H1 (cell line): ENCODE measurements at regions not wholly inside any gene's neighbourhood (a gene's known extent, or its start where the extent isn't known, plus 50 kb on each side); places are given as distances from the start of the nearest gene placed in this dataset.
"Not testable (repeated sequence)": the region's sequence is repeated elsewhere in the genome, so short reads cannot be mapped to it uniquely, and the experiment has no call there.

Experiments used
- CTCF ChIA-PET: fragments of 300-600 bp; sonication (Branson Sonifier 250); formaldehyde crosslinking; loops from one replicate; lab custom pipeline; 2021; ENCODE audit not compliant: partially characterized antibody; lab: Charles Lee
- POLR2A ChIA-PET: fragments of 300-600 bp; sonication (Branson Sonifier 250); formaldehyde crosslinking; loops from one replicate; lab custom pipeline; 2021; ENCODE audit warnings: inconsistent platforms; ENCODE audit not compliant: partially characterized antibody; lab: Charles Lee
- DNase-seq, 2 experiments: peaks; one replicate each; pipeline versions ENCODE4 v3.0.0 to v3.0.0-alpha.2; 2010 to 2022; ENCODE audit warnings: low spot score in 2 of 2, low read depth in 1 of 2, mixed read lengths in 1 of 2
- FAIRE-seq: peaks from 2 replicates; lab custom pipeline; 2011; peaks lifted over from hg19 to GRCh38; lab: Jason Lieb, UNC
- H2AFZ ChIP-seq: 2 replicates; pipeline ENCODE4 v1.8.1; 2012; ENCODE audit warnings: low read length, inconsistent platforms
- H2AK5ac ChIP-seq: 2 replicates; pipeline ENCODE4 v1.6.1; 2013; ENCODE audit warnings: low read depth, low read length
- H2BK120ac ChIP-seq: replicated peaks from 2 replicates; pipeline ENCODE3; 2013; ENCODE audit warnings: low read depth, low read length, inconsistent platforms
- H2BK12ac ChIP-seq: 2 replicates; pipeline ENCODE4 v1.6.1; 2013; ENCODE audit warnings: low read depth, low read length
- H2BK15ac ChIP-seq: 2 replicates; pipeline ENCODE4 v1.6.1; 2013; ENCODE audit warnings: low read length
- H2BK20ac ChIP-seq: 2 replicates; pipeline ENCODE4 v1.6.1; 2013; ENCODE audit warnings: low read length
- H2BK5ac ChIP-seq: 2 replicates; pipeline ENCODE4 v1.6.1; 2013; ENCODE audit warnings: low read depth, low read length
- H3K14ac ChIP-seq: 2 replicates; pipeline ENCODE4 v1.6.1; 2013; ENCODE audit warnings: inconsistent platforms; ENCODE audit not compliant: insufficient read length
- H3K18ac ChIP-seq: 2 replicates; pipeline ENCODE4 v1.6.1; 2013; ENCODE audit warnings: low read length; ENCODE audit errors: extremely low read depth
- H3K23ac ChIP-seq: 2 replicates; pipeline ENCODE4 v1.6.1; 2013; ENCODE audit warnings: inconsistent platforms; ENCODE audit not compliant: insufficient read length
- H3K23me2 ChIP-seq: 2 replicates; pipeline ENCODE4 v1.6.1; 2013; ENCODE audit warnings: low read depth, low read length
- H3K27ac ChIP-seq: 2 replicates; pipeline ENCODE4 v1.6.1; 2011; ENCODE audit warnings: low read depth, low read length, inconsistent platforms
- H3K27me3 ChIP-seq, 4 experiments: replicated peaks in 1 of 4; 1 replicate in 1 of 4; 2 replicates in 3 of 4; pipeline versions ENCODE4 v1.6.1 to v1.8.1; 2011 to 2013; ENCODE audit warnings: low read length in 3 of 4, mild to moderate bottlenecking in 3 of 4, inconsistent platforms in 2 of 4, mixed read lengths in 2 of 4, moderate library complexity in 1 of 4; ENCODE audit not compliant: control insufficient read depth in 3 of 4, insufficient read depth in 3 of 4; ENCODE audit errors: extremely low read depth in 1 of 4
- H3K36me3 ChIP-seq, 4 experiments: 2 replicates each; pipeline versions ENCODE4 v1.6.1 to v1.8.1; 2011 to 2013; ENCODE audit warnings: mild to moderate bottlenecking in 4 of 4, low read length in 3 of 4, moderate library complexity in 2 of 4, control low read depth in 1 of 4, inconsistent platforms in 1 of 4; ENCODE audit not compliant: insufficient read depth in 4 of 4, control insufficient read depth in 2 of 4
- H3K4ac ChIP-seq: replicated peaks from 2 replicates; pipeline ENCODE3; 2013; ENCODE audit warnings: low read length, low read depth, mixed read lengths, inconsistent platforms; ENCODE audit not compliant: insufficient read length
- H3K4me1 ChIP-seq, 4 experiments: replicated peaks in 1 of 4; 1 replicate in 1 of 4; 2 replicates in 3 of 4; pipeline versions ENCODE4 v1.6.1 to v1.8.1; 2011 to 2013; ENCODE audit warnings: low read length in 3 of 4, inconsistent platforms in 2 of 4, mixed read lengths in 1 of 4; ENCODE audit not compliant: insufficient read depth in 4 of 4, control insufficient read depth in 3 of 4
- H3K4me2 ChIP-seq, 2 experiments: 2 replicates each; pipeline versions ENCODE4 v1.6.1 to v1.8.1; 2011 to 2013; ENCODE audit warnings: low read depth in 2 of 2, low read length in 2 of 2, control low read depth in 1 of 2, inconsistent platforms in 1 of 2, mild to moderate bottlenecking in 1 of 2; ENCODE audit not compliant: insufficient read depth in 1 of 2
- H3K4me3 ChIP-seq, 4 experiments: fragments of 200-600, 300-600 bp in 1 of 4; sonication (generic), shearing (Covaris generic), sonication (Bioruptor Twin) in 1 of 4; 2 replicates each; pipeline versions ENCODE4 v1.5.1 to v1.8.1; 2011 to 2016; ENCODE audit warnings: low read length in 4 of 4, low read depth in 3 of 4, control low read depth in 2 of 4, inconsistent platforms in 2 of 4, mild to moderate bottlenecking in 2 of 4, mixed read lengths in 1 of 4, moderate library complexity in 1 of 4; ENCODE audit not compliant: insufficient read depth in 2 of 4; ENCODE audit errors: extremely low read depth in 1 of 4
- H3K56ac ChIP-seq: replicated peaks from 2 replicates; pipeline ENCODE3; 2013; ENCODE audit warnings: low read depth, mild to moderate bottlenecking, mixed read lengths, low read length, inconsistent platforms; ENCODE audit not compliant: insufficient read length
- H3K79me1 ChIP-seq: 2 replicates; pipeline ENCODE4 v1.6.1; 2013; ENCODE audit warnings: low read depth, low read length, control low read depth
- H3K79me2 ChIP-seq, 2 experiments: 2 replicates each; pipeline versions ENCODE4 v1.6.1 to v1.8.1; 2012 to 2013; ENCODE audit warnings: low read length in 2 of 2, mild to moderate bottlenecking in 2 of 2, inconsistent platforms in 1 of 2; ENCODE audit not compliant: insufficient read depth in 2 of 2, control insufficient read depth in 1 of 2
- H3K9ac ChIP-seq, 4 experiments: replicated peaks in 1 of 4; 1 replicate in 1 of 4; 2 replicates in 3 of 4; pipeline versions ENCODE4 v1.6.1 to v1.8.1; 2011 to 2013; ENCODE audit warnings: low read depth in 3 of 4, low read length in 3 of 4, control low read depth in 2 of 4, mild to moderate bottlenecking in 2 of 4, moderate library complexity in 2 of 4, inconsistent platforms in 1 of 4; ENCODE audit errors: extremely low read depth in 1 of 4
- H3K9me3 ChIP-seq, 2 experiments: 2 replicates each; pipeline versions ENCODE4 v1.6.1 to v1.8.1; 2012 to 2013; ENCODE audit warnings: mild to moderate bottlenecking in 2 of 2, moderate library complexity in 2 of 2, control low read depth in 1 of 2, inconsistent platforms in 1 of 2, low read depth in 1 of 2, low read length in 1 of 2, mixed read lengths in 1 of 2; ENCODE audit not compliant: insufficient read depth in 2 of 2
- H4K20me1 ChIP-seq, 2 experiments: replicated peaks in 1 of 2; 2 replicates each; pipeline versions ENCODE3 to v1.8.1; 2011 to 2013; ENCODE audit warnings: inconsistent platforms in 2 of 2, low read length in 2 of 2, mild to moderate bottlenecking in 1 of 2; ENCODE audit not compliant: insufficient read depth in 2 of 2, control insufficient read depth in 1 of 2
- H4K5ac ChIP-seq: 2 replicates; pipeline ENCODE4 v1.6.1; 2013; ENCODE audit warnings: low read length, low read depth, mixed read lengths, inconsistent platforms; ENCODE audit not compliant: insufficient read length
- H4K8ac ChIP-seq: 2 replicates; pipeline ENCODE4 v1.8.0; 2013; ENCODE audit warnings: mild to moderate bottlenecking, moderate library complexity, low read length, inconsistent platforms; ENCODE audit not compliant: insufficient read depth; ENCODE audit errors: extremely low read depth
- H4K91ac ChIP-seq: replicated peaks from 2 replicates; pipeline ENCODE3; 2013; ENCODE audit warnings: low read length, mixed read lengths, inconsistent platforms; ENCODE audit not compliant: insufficient read length
- WGBS, 2 experiments: shearing (Covaris generic) in 1 of 2; methylation state at CpG; one replicate each; pipeline versions ENCODE4 v1.1.6 to v1.1.7; 2013 to 2015; ENCODE audit warnings: low lambda C conversion rate in 2 of 2, mixed read lengths in 2 of 2, inconsistent platforms in 1 of 2, low coverage in 1 of 2, missing lambda C conversion rate in 1 of 2; ENCODE audit not compliant: insufficient replicate concordance in 2 of 2, insufficient coverage in 1 of 2, insufficient read length in 1 of 2; ENCODE audit errors: extremely low coverage in 1 of 2, missing lambda C conversion rate in 1 of 2; 5-methylcytosine and 5-hydroxymethylcytosine counted together

DNA sequence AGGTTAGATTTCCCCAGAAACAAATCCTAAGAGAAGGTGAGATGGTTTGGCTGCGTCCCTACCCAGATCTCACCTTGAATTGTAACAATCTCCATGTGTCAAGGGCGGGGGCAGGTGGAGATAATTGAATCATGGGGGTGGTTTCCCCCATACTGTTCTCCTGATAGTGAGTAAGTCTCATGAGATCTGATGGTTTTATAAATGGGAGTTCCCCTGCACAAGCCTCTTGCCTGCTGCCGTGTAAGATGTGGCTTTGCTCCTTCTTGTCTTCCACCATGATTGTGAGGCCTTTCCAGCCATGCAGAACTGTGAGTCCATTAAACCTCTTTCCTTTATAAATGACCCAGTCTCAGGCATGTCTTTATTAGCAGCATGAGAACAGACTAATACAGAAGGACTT is 132.2 kb downstream of the NPIPA8 start:
- POLR2A ChIA-PET, H3K27ac ChIP-seq, H3K4me2 ChIP-seq, H2BK120ac ChIP-seq, H4K8ac ChIP-seq, H3K4me3 ChIP-seq, H3K9me3 ChIP-seq, DNase-seq, H3K4me1 ChIP-seq, H3K27me3 ChIP-seq, H3K9ac ChIP-seq, H4K20me1 ChIP-seq, H3K79me1 ChIP-seq, H3K23ac ChIP-seq, H2BK20ac ChIP-seq, H3K79me2 ChIP-seq, H3K18ac ChIP-seq, H2AK5ac ChIP-seq, H3K4ac ChIP-seq, CTCF ChIA-PET, H3K23me2 ChIP-seq, H3K36me3 ChIP-seq, H4K91ac ChIP-seq, H4K5ac ChIP-seq, H3K56ac ChIP-seq, H3K14ac ChIP-seq, H2BK15ac ChIP-seq, FAIRE-seq, H2BK5ac ChIP-seq, H2BK12ac ChIP-seq, H2AFZ ChIP-seq: not testable (repeated sequence)
- WGBS, 2 experiments, result 67% methylated on average over 2 of the region's 3 CpGs; no CpG with 5 or more reads in 1 of the 2 experiments

DNA sequence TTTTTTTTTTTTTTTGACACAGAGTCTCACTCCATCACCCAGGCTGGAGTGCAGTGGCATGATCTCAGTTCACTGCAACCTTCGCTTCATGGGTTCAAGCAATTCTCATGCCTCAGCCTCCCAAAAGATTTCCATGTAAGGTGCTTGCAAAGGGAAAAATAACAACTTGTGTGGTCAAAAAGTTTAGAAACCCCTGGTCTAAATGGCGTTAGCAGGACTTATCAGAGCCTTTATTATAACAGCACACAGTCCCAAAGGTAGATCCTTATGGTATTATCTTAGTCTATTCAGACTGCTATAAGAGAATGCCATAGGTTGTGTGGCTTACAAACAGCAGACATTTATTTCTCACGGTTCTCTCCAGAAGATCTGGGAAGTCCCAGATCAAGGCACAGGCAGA is 135.0 kb downstream of the NPIPA8 start:
- H3K79me2 ChIP-seq, H3K27me3 ChIP-seq, H4K8ac ChIP-seq, FAIRE-seq, POLR2A ChIA-PET, H2BK5ac ChIP-seq, H2BK20ac ChIP-seq, H2BK12ac ChIP-seq, H2BK120ac ChIP-seq, H3K36me3 ChIP-seq, H2BK15ac ChIP-seq, H2AFZ ChIP-seq, H3K4ac ChIP-seq, H3K4me1 ChIP-seq, H4K20me1 ChIP-seq, H3K23me2 ChIP-seq, H2AK5ac ChIP-seq, H4K5ac ChIP-seq, H3K56ac ChIP-seq, H3K18ac ChIP-seq, H3K14ac ChIP-seq, H3K4me3 ChIP-seq, DNase-seq, H3K79me1 ChIP-seq, H3K23ac ChIP-seq, CTCF ChIA-PET, H3K4me2 ChIP-seq, H3K9me3 ChIP-seq, H4K91ac ChIP-seq, H3K9ac ChIP-seq, H3K27ac ChIP-seq: not testable (repeated sequence)
- WGBS, 2 experiments, result 89% methylated on average over 3 of the region's 3 CpGs; no CpG with 5 or more reads in 1 of the 2 experiments
